Common myeloid progenitor, CD34-positive (primary cell): ENCODE measurements at regions not wholly inside any gene's neighbourhood (a gene's known extent, or its start where the extent isn't known, plus 50 kb on each side); places are given as distances from the start of the nearest gene placed in this dataset.

Experiments used
- CTCF ChIA-PET: fragments of 350-600 bp; sonication (Branson Sonifier 250); formaldehyde crosslinking; loops from one replicate; lab custom pipeline; 2021; ENCODE audit warnings: antibody characterized with exemption; lab: Charles Lee
- POLR2A ChIA-PET: fragments of 350-600 bp; sonication (Branson Sonifier 250); formaldehyde crosslinking; loops from one replicate; lab custom pipeline; 2021; ENCODE audit warnings: antibody characterized with exemption; lab: Charles Lee
- DNase-seq, 3 donors: peaks; one replicate each; pipeline versions ENCODE4 v3.0.0 to v3.0.0-alpha.2; 2013
- H3K27ac ChIP-seq, 2 experiments: 1 replicate in 1 of 2; 2 replicates in 1 of 2; pipeline ENCODE4 v1.7.0; 2013; ENCODE audit warnings: inconsistent platforms in 2 of 2, low read length in 2 of 2, mild to moderate bottlenecking in 2 of 2, low read depth in 1 of 2, moderate library complexity in 1 of 2; ENCODE audit not compliant: severe bottlenecking in 2 of 2, insufficient read depth in 1 of 2, poor library complexity in 1 of 2
- H3K27me3 ChIP-seq, 5 experiments: replicated peaks in 2 of 5; 1 replicate in 3 of 5; 2 replicates in 2 of 5; pipeline versions ENCODE4 v1.6.1 to v1.7.0; 2013; ENCODE audit warnings: low read length in 4 of 5, mild to moderate bottlenecking in 2 of 5, moderate library complexity in 2 of 5, inconsistent platforms in 1 of 5; ENCODE audit not compliant: insufficient read depth in 5 of 5, control insufficient read depth in 4 of 5
- H3K36me3 ChIP-seq, 4 experiments: 1 replicate in 2 of 4; 2 replicates in 2 of 4; pipeline versions ENCODE4 v1.6.1 to v1.7.0; 2013; ENCODE audit warnings: low read length in 3 of 4, control low read depth in 1 of 4, mild to moderate bottlenecking in 1 of 4; ENCODE audit not compliant: control insufficient read depth in 4 of 4, insufficient read depth in 4 of 4
- H3K4me1 ChIP-seq, 4 experiments: 1 replicate in 3 of 4; 2 replicates in 1 of 4; pipeline versions ENCODE4 v1.6.1 to v1.7.1; 2013; ENCODE audit warnings: low read length in 3 of 4, mild to moderate bottlenecking in 3 of 4, control low read depth in 1 of 4, inconsistent platforms in 1 of 4, moderate library complexity in 1 of 4; ENCODE audit not compliant: control insufficient read depth in 4 of 4, insufficient read depth in 4 of 4; ENCODE audit errors: control extremely low read depth in 1 of 4
- H3K4me3 ChIP-seq, 7 experiments: 1 replicate in 4 of 7; 2 replicates in 3 of 7; pipeline versions ENCODE4 v1.5.1 to v1.7.0; 2013; ENCODE audit warnings: mild to moderate bottlenecking in 7 of 7, low read length in 6 of 7, moderate library complexity in 6 of 7, inconsistent platforms in 2 of 7, low read depth in 2 of 7, control low read depth in 1 of 7; ENCODE audit not compliant: insufficient read depth in 4 of 7, control insufficient read depth in 1 of 7; ENCODE audit errors: extremely low read depth in 1 of 7
- H3K9me3 ChIP-seq, 5 experiments: 1 replicate in 4 of 5; 2 replicates in 1 of 5; pipeline versions ENCODE4 v1.6.1 to v1.7.1; 2013; ENCODE audit warnings: low read length in 4 of 5, mild to moderate bottlenecking in 2 of 5, inconsistent platforms in 1 of 5, low read depth in 1 of 5, moderate library complexity in 1 of 5; ENCODE audit not compliant: control insufficient read depth in 4 of 5, insufficient read depth in 2 of 5; ENCODE audit errors: control extremely low read depth in 1 of 5
- WGBS: methylation state at CpG from one replicate; pipeline ENCODE4 v1.1.5; 2013; ENCODE audit not compliant: insufficient coverage; 5-methylcytosine and 5-hydroxymethylcytosine counted together

DNA sequence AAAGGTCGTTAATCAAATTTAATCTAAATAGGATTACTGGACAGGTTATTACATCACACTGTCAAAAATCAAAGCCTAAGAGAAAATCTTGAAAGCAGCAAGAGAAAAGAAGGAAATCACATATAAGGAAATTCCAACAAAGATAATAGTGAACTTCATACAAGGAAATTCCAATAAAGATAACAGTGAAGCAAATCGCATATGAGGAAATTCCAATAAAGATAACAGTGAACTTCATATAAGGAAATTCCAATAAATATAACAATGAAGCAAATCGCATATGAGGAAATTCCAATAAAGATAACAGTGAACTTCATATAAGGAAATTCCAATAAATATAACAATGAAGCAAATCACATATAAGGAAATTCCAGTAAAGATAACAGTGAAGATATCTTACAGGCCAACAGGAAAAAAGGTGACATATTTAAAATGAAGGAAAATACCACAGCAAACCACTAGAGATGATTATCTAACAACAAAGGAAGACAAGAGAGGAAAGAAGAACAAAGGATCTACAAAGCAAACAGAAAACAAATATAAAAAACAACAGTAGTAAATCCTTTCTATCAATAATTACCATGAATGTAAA is 787.7 kb downstream of the CCDC85A start:
- no peaks in the 10 kb centered on the region for H3K4me1 ChIP-seq
- H3K9me3 ChIP-seq: peaks cover 0 to 5% (median 0%) of the 10 kb centered on the region in 5 experiments
- no peaks in the 10 kb centered on the region for H3K36me3 ChIP-seq
- CTCF ChIA-PET: no interaction called here
- DNase-seq: no peak
- no peak overlapping the region for H3K4me3 ChIP-seq
- POLR2A ChIA-PET: no interaction called here
- no CpG with 5 or more reads among the region's 3 CpGs for WGBS
- H3K27ac ChIP-seq: no peak overlapping the region
- H3K27me3 ChIP-seq: no peaks in the 10 kb centered on the region

GRCh38 chr2:56981554-56981953 is 797.8 kb downstream of the CCDC85A start:
- WGBS: 100% methylated on average over 2 of the region's 4 CpGs
- H3K36me3 ChIP-seq: no peaks in the 10 kb centered on the region
- ChIA-PET POLR2A (no interaction called here), CTCF (no interaction called here)
- no peak for DNase-seq
- peaks cover 0 to 12% (median 5%) of the 10 kb centered on the region in 5 experiments for H3K9me3 ChIP-seq
- no peaks in the 10 kb centered on the region for H3K4me1 ChIP-seq
- no peak overlapping the region for H3K4me3 ChIP-seq
- H3K27me3 ChIP-seq: no peaks in the 10 kb centered on the region
- H3K27ac ChIP-seq: no peak overlapping the region

GRCh38 chr2:56985609-56986008 is 801.8 kb downstream of the CCDC85A start:
- no peaks in the 10 kb centered on the region for H3K27me3 ChIP-seq
- no peak for DNase-seq
- no peaks in the 10 kb centered on the region for H3K4me1 ChIP-seq
- CTCF ChIA-PET: no interaction called here
- H3K27ac ChIP-seq: no peak overlapping the region
- POLR2A ChIA-PET: no interaction called here
- H3K4me3 ChIP-seq: no peak overlapping the region
- H3K9me3 ChIP-seq: peaks cover 0 to 6% (median under 1%) of the 10 kb centered on the region in 5 experiments
- no peaks in the 10 kb centered on the region for H3K36me3 ChIP-seq

DNA sequence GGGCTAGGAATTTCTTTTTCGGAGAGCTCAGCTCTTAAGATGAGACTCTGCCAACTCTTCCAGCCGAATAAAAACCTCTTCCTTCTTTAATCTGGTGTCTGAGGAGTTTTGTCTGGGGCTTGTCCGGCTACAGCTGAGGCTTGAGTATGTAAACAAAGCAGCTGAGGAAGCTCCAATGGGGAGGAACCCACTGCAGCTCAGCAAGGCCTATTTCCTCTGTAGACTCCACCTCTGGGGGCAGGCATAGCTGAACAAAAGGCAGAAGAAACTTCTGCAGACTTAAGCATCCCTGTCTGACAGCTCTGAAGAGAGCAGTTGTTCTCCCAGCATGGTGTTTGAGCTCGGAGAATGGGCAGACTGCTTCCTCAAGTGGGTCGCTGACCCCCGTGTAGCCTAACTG is 838.7 kb downstream of the CCDC85A start:
- no peak for DNase-seq
- 86% methylated on average over 5 of the region's 6 CpGs for WGBS

DNA sequence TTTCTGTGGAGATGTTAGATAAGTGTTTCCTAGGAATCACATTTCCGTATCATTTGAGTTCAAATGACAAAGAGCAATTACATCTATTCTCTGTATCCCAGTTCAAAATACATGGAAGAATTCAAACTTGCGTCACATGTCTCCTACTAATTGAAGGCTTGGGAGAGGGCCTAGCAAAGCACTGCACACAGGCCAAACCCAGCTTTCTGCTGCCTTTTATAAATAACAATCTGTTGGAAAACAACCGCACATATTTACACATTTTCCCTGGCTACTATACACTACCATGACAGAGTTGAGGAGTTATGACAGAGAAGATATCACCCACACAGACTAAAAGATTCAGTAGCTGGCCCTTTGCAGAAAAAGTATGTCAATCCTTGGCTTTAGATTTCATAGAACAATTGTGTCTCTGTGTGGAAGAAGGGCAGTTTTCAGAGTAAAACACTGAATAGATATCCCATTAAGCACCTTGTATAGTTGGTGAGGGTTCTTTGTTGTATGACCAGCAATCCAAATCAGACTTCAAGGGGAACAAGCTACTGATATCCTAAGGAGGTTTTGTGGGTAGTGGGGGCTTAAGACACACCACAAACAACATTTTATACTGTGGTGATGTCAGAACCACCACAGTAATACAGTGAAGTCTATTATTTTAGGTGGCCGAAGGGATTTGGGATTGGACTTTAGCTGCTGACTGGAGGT is 861.3 kb downstream of the CCDC85A start:
- no peak overlapping the region for H3K4me3 ChIP-seq
- no peaks in the 10 kb centered on the region for H3K27me3 ChIP-seq
- H3K9me3 ChIP-seq: no peaks in the 10 kb centered on the region
- CTCF ChIA-PET: no interaction called here
- no peaks in the 10 kb centered on the region for H3K4me1 ChIP-seq
- H3K27ac ChIP-seq: no peak overlapping the region
- no CpG with 5 or more reads among the region's 4 CpGs for WGBS
- H3K36me3 ChIP-seq: no peaks in the 10 kb centered on the region
- no peak for DNase-seq
- POLR2A ChIA-PET: no interaction called here

More for the DNA sequence above, 838.7 kb downstream of the CCDC85A start:
- H3K9me3 ChIP-seq: no peaks in the 10 kb centered on the region
- no peaks in the 10 kb centered on the region for H3K27me3 ChIP-seq
- H3K36me3 ChIP-seq: no peaks in the 10 kb centered on the region
- no peak overlapping the region for H3K4me3 ChIP-seq
- ChIA-PET CTCF (no interaction called here), POLR2A (no interaction called here)
- H3K4me1 ChIP-seq: no peaks in the 10 kb centered on the region
- H3K27ac ChIP-seq: no peak overlapping the region

DNA sequence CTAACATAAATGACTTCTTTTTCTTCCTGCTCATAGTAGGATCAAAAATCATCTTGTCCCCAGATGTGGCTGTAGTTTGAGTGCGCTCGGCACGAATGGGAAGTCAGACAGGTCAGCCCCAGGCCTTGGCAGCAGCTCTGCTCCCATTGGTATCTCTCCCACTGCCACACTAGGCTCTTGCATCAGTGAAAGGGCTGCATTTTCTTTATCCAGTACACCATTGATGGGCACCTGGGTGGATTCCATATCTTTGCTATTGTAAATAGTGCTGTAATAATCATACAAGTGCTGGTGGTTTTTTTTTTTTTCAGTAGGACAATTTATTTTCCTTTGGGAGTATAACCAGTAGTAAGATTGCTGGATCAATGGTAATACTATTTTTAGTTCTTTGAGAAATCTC is 865.5 kb downstream of the CCDC85A start:
- Histone ChIP-seq H3K4me1 (no peaks in the 10 kb centered on the region), H3K9me3 (peaks cover 0 to 2% (median 0%) of the 10 kb centered on the region in 5 experiments), H3K4me3 (no peak overlapping the region), H3K27me3 (no peaks in the 10 kb centered on the region), H3K36me3 (no peaks in the 10 kb centered on the region), H3K27ac (no peak overlapping the region)
- CTCF ChIA-PET: no interaction called here
- no peak for DNase-seq
- POLR2A ChIA-PET: no interaction called here
- WGBS: 87% methylated on average over 3 of the region's 3 CpGs

DNA sequence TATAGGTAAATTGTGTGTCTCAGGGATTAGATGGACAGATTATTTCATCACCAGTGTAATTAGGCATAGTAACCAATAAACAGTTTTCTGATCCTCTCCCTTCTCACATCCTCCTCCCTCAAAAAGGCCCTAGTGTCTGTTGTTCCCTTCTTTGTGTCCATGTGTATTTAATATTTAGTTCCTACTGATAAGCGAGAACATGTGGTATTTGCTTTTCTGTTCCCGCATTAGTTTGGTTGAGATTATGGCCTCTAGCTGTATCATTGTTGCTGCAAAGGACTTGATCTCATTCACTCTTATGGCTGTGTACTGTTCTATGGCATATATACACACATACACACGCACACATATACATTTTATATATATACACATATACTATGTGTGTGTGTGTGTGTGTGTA is 866.2 kb downstream of the CCDC85A start:
- H3K9me3 ChIP-seq: peaks cover 0 to 2% (median 0%) of the 10 kb centered on the region in 5 experiments
- DNase-seq: no peak
- H3K27ac ChIP-seq: no peak overlapping the region
- no peaks in the 10 kb centered on the region for H3K4me1 ChIP-seq
- no peaks in the 10 kb centered on the region for H3K36me3 ChIP-seq
- H3K4me3 ChIP-seq: no peak overlapping the region
- no CpG with 5 or more reads among the region's 3 CpGs for WGBS
- POLR2A ChIA-PET: no interaction called here
- CTCF ChIA-PET: no interaction called here
- no peaks in the 10 kb centered on the region for H3K27me3 ChIP-seq
